Endothelial cell (in vitro differentiated cells): ENCODE measurements at regions not wholly inside any gene's neighbourhood (a gene's known extent, or its start where the extent isn't known, plus 50 kb on each side); places are given as distances from the start of the nearest gene placed in this dataset.

Experiments
- DNase-seq: peaks from one replicate; pipeline ENCODE4 v3.0.0; 2021; ENCODE audit warnings: low spot score
- H3K27ac Mint-ChIP-seq: one replicate; pipeline ENCODE4 v1.8.0; 2021; ENCODE audit warnings: mixed read lengths, inconsistent platforms; ENCODE audit not compliant: unreplicated experiment
- H3K27me3 Mint-ChIP-seq: one replicate; pipeline ENCODE4 v1.8.0; 2021; ENCODE audit warnings: mild to moderate bottlenecking, moderate library complexity, mixed read lengths, inconsistent platforms; ENCODE audit not compliant: unreplicated experiment
- H3K36me3 Mint-ChIP-seq: one replicate; pipeline ENCODE4 v1.8.0; 2021; ENCODE audit warnings: mild to moderate bottlenecking, low read depth, mixed read lengths, inconsistent platforms; ENCODE audit not compliant: unreplicated experiment
- H3K4me1 Mint-ChIP-seq: one replicate; pipeline ENCODE4 v1.8.0; 2021; ENCODE audit warnings: mild to moderate bottlenecking, mixed read lengths, inconsistent platforms; ENCODE audit not compliant: unreplicated experiment
- H3K4me3 Mint-ChIP-seq: one replicate; pipeline ENCODE4 v1.8.0; 2021; ENCODE audit warnings: mild to moderate bottlenecking, mixed read lengths, inconsistent platforms; ENCODE audit not compliant: unreplicated experiment
- H3K9me3 Mint-ChIP-seq: one replicate; pipeline ENCODE4 v1.8.0; 2021; ENCODE audit warnings: mixed read lengths, inconsistent platforms; ENCODE audit not compliant: unreplicated experiment
- TF ChIP-seq, protein P1 (sequence below): fragments of 200-600 bp; sonication (generic); IDR thresholded peaks from one replicate; pipeline ENCODE4 v1.5.0; 2021; ENCODE audit warnings: antibody characterized with exemption; ENCODE audit not compliant: unreplicated experiment

DNA sequence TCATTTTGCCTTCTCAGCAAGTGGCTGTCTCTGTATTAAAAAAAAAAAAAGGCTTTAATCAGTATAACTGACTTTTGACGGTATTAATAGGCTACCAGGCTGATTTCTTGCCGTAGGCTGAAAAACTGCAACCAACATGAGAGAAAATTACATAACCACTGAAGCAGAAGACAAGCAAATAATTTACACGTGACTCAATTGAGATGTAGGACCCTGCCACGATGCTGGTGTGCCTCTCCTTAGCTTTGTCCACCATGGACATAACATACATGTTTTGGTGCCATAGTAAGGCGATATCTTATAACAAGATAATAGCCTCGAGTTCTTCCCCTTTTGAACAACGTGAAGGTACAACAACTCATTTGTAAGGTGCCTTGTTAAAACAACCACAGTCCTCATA, 88.7 kb upstream of the GRIP1 start:
- no peak overlapping the region for H3K4me3 Mint-ChIP-seq
- H3K36me3 Mint-ChIP-seq: no peaks in the 10 kb centered on the region
- no peaks in the 10 kb centered on the region for H3K9me3 Mint-ChIP-seq
- DNase-seq: no peak
- peaks cover 3% of the 10 kb centered on the region for H3K27me3 Mint-ChIP-seq
- no peak overlapping the region for H3K27ac Mint-ChIP-seq
- H3K4me1 Mint-ChIP-seq: peaks cover 6% of the 10 kb centered on the region
- TF ChIP-seq, protein P1, sequence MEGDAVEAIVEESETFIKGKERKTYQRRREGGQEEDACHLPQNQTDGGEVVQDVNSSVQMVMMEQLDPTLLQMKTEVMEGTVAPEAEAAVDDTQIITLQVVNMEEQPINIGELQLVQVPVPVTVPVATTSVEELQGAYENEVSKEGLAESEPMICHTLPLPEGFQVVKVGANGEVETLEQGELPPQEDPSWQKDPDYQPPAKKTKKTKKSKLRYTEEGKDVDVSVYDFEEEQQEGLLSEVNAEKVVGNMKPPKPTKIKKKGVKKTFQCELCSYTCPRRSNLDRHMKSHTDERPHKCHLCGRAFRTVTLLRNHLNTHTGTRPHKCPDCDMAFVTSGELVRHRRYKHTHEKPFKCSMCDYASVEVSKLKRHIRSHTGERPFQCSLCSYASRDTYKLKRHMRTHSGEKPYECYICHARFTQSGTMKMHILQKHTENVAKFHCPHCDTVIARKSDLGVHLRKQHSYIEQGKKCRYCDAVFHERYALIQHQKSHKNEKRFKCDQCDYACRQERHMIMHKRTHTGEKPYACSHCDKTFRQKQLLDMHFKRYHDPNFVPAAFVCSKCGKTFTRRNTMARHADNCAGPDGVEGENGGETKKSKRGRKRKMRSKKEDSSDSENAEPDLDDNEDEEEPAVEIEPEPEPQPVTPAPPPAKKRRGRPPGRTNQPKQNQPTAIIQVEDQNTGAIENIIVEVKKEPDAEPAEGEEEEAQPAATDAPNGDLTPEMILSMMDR: no peak

DNA sequence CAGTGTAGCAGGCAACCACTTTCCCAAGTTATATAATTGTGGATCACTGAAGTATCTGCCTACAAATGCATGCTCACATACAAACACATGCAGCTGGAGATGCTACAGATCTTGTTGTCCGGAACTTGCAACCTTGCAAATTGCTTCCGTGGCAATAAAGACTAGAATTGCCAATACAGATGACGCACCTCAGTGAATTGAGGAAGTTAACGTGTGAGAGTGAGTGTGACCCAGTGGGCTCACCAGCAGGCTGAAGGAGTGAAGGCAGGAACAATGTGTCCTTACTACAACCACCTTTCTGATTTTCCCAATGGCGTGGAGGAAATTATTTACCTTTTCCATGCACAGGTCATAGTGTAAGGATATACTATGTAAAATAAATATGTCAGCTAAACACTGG, 89.4 kb upstream of the GRIP1 start:
- H3K27me3 Mint-ChIP-seq: peaks cover 3% of the 10 kb centered on the region
- no peaks in the 10 kb centered on the region for H3K36me3 Mint-ChIP-seq
- TF ChIP-seq, protein P1: no peak

DNA sequence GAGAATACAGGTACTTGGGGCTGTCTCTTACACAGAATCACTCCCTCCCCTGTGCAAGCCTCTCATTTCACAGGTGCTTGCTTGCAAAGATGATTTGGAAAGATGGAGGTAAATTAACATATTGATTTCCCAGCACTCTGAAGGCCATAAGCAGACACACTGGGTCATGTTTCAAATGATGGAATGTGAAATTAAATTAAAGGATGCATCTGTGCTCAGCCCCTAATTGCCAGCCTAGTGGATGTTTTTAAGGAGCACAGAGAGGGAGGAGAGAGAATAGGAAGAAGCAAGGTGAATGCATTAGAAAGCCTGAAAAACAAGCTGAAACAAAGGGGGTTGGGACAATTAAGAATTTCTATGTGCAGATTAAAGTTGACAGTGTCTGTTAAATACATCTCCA, 96.1 kb upstream of the GRIP1 start:
- TF ChIP-seq, protein P1: no peak
- H3K36me3 Mint-ChIP-seq: no peaks in the 10 kb centered on the region
- no peak overlapping the region for H3K27ac Mint-ChIP-seq
- no peak for DNase-seq
- no peak overlapping the region for H3K4me3 Mint-ChIP-seq
- H3K4me1 Mint-ChIP-seq: no peaks in the 10 kb centered on the region
- no peaks in the 10 kb centered on the region for H3K27me3 Mint-ChIP-seq
- no peaks in the 10 kb centered on the region for H3K9me3 Mint-ChIP-seq

More for the DNA sequence above, 89.4 kb upstream of the GRIP1 start:
- no peak for DNase-seq
- Mint-ChIP-seq H3K27ac (no peak overlapping the region), H3K9me3 (no peaks in the 10 kb centered on the region), H3K4me3 (no peak overlapping the region), H3K4me1 (peaks cover 6% of the 10 kb centered on the region)

DNA sequence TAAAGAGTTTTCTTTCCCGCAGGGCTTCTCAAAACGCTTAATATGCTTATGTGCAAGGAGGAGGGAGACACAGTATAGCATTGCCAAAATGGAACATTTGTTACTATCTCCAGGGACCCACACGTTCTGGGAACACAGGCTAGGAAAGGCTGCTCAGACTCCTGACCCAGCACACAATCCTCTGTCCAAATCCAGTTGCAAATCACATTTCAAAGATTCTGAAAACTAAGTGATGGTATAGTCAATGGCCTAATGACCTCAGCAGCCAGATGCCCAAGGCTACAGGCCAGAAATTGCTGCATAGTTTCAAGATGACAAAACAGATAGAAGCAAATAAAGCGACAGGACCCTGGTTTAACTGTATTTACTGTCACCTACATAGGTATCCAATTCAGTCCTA, 97.0 kb upstream of the GRIP1 start:
- Mint-ChIP-seq H3K4me3 (no peak overlapping the region), H3K27me3 (no peaks in the 10 kb centered on the region), H3K27ac (no peak overlapping the region), H3K36me3 (no peaks in the 10 kb centered on the region), H3K4me1 (no peaks in the 10 kb centered on the region), H3K9me3 (no peaks in the 10 kb centered on the region)
- TF ChIP-seq, protein P1: no peak
- no peak for DNase-seq

DNA sequence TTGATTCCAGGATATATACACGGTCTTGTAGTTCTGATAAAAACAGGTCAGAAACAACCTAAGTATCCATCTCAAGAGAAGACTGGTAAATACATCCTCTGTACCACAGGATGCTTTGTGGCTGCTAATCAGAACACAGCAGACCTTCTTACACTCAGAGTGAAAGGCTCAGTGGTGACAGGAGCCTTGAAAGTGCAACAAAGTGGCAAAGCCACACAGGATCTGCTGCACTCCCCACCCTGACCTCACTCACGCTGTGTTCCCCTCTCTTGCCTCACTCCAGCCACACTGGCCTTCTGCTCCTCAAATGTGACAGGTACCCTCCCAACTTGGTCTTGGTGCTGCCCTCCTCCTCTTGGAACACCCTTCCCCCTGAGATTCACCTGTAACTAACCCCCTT, 98.1 kb upstream of the GRIP1 start:
- no peaks in the 10 kb centered on the region for H3K27me3 Mint-ChIP-seq
- H3K27ac Mint-ChIP-seq: no peak overlapping the region
- TF ChIP-seq, protein P1: no peak
- no peak overlapping the region for H3K4me3 Mint-ChIP-seq
- no peaks in the 10 kb centered on the region for H3K9me3 Mint-ChIP-seq
- DNase-seq: no peak
- no peaks in the 10 kb centered on the region for H3K36me3 Mint-ChIP-seq
- no peaks in the 10 kb centered on the region for H3K4me1 Mint-ChIP-seq
